ENCODE measurements at regions not wholly inside any gene's neighbourhood (a gene's known extent, or its start where the extent isn't known, plus 50 kb on each side); places are given as distances from the start of the nearest gene placed in this dataset.

DNA sequence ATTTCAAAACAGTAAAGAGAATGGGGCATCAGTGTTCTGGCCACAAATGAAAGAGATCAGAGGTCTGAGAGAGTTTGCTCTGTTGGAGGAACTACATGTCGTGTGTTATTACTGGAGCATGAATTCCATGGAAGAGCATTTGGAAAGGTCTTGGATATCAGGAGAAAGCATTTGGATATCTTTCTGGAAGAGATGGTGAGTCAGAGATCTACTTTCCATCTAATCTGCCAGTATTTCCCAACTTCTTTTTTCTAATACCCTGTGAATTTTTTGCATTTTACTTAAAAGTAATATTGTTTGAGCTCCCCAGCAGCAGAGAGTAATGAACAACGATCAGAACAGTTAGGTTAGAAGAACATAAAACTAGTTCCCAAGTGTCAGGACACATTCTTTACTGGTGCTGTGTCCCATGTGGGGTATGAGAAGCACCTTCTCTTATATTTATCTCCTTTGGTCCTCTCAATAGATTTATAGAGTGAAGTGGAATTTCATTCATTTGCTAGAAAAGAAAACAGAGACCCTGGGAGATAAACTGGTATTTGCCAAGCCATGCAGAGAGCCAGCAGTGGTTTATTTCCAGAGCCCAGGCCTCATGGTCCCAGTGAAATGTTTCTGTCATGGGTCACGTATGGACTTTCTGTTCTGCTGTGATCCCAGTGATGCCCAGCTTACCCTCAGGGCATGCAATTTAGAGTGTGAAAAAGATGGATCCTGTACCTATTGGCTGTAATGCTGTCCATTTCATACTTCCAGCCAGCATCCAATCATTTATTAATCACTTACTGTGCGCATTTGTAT lies 130.8 kb upstream of the NT5C1B start:
- no peaks in the 10 kb centered on the region for H3K4me1 ChIP-seq (ENCODE audit: control insufficient read depth, insufficient read depth, low read length)
- H3K27ac ChIP-seq (ENCODE audit: extremely low read depth, low read depth, low read length) = no peak overlapping the region
- TF ChIP-seq ZNF514 (tag by site-specific recombination; IDR thresholded peaks at IDR 0.05) = no peak
- no peak for TF ChIP-seq ZNF169 (tag by site-specific recombination; IDR thresholded peaks at IDR 0.05)
- no peak for TF ChIP-seq ZEB2 (tag by site-specific recombination; IDR thresholded peaks at IDR 0.05)
- no peak for TF ChIP-seq KLF8 (tag by site-specific recombination; IDR thresholded peaks at IDR 0.05)
- no peak for TF ChIP-seq ZNF423 (tag by site-specific recombination; IDR thresholded peaks at IDR 0.05)
- TF ChIP-seq ZNF521 (tag by site-specific recombination; IDR thresholded peaks at IDR 0.05) = no peak
- no peak for TF ChIP-seq HOXD13 (CRISPR knock-in tag; IDR thresholded peaks at IDR 0.05; ENCODE audit: borderline replicate concordance)
- TF ChIP-seq, protein P1, sequence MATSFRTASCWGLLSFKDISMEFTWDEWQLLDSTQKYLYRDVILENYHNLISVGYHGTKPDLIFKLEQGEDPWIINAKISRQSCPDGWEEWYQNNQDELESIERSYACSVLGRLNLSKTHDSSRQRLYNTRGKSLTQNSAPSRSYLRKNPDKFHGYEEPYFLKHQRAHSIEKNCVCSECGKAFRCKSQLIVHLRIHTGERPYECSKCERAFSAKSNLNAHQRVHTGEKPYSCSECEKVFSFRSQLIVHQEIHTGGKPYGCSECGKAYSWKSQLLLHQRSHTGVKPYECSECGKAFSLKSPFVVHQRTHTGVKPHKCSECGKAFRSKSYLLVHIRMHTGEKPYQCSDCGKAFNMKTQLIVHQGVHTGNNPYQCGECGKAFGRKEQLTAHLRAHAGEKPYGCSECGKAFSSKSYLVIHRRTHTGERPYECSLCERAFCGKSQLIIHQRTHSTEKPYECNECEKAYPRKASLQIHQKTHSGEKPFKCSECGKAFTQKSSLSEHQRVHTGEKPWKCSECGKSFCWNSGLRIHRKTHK (tag by site-specific recombination; IDR thresholded peaks at IDR 0.05) = no peak
- TF ChIP-seq TCF7L2 (IDR thresholded peaks at IDR 0.05; ENCODE audit: borderline replicate concordance, low read depth, low read length) = no peak
- TF ChIP-seq ZNF701 (tag by site-specific recombination; IDR thresholded peaks at IDR 0.05) = no peak
- no peak for TF ChIP-seq ZNF223 (tag by site-specific recombination; IDR thresholded peaks at IDR 0.05)
- TF ChIP-seq ZNF138 (tag by site-specific recombination; IDR thresholded peaks at IDR 0.05; ENCODE audit: borderline replicate concordance) = no peak
- no peak for TF ChIP-seq ZNF426 (tag by site-specific recombination; IDR thresholded peaks at IDR 0.05)
- TF ChIP-seq, protein P2, sequence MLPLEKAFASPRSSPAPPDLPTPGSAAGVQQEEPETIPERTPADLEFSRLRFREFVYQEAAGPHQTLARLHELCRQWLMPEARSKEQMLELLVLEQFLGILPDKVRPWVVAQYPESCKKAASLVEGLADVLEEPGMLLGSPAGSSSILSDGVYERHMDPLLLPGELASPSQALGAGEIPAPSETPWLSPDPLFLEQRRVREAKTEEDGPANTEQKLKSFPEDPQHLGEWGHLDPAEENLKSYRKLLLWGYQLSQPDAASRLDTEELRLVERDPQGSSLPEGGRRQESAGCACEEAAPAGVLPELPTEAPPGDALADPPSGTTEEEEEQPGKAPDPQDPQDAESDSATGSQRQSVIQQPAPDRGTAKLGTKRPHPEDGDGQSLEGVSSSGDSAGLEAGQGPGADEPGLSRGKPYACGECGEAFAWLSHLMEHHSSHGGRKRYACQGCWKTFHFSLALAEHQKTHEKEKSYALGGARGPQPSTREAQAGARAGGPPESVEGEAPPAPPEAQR (tag by site-specific recombination; IDR thresholded peaks at IDR 0.05) = no peak
- no peak for TF ChIP-seq ZNF174 (tag by site-specific recombination; IDR thresholded peaks at IDR 0.05)
- no peak for TF ChIP-seq ZNF843 (tag by site-specific recombination; IDR thresholded peaks at IDR 0.05)
- TF ChIP-seq, protein P3, sequence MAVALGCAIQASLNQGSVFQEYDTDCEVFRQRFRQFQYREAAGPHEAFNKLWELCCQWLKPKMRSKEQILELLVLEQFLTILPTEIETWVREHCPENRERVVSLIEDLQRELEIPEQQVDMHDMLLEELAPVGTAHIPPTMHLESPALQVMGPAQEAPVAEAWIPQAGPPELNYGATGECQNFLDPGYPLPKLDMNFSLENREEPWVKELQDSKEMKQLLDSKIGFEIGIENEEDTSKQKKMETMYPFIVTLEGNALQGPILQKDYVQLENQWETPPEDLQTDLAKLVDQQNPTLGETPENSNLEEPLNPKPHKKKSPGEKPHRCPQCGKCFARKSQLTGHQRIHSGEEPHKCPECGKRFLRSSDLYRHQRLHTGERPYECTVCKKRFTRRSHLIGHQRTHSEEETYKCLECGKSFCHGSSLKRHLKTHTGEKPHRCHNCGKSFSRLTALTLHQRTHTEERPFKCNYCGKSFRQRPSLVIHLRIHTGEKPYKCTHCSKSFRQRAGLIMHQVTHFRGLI (tag by site-specific recombination; IDR thresholded peaks at IDR 0.05) = no peak
- no peak for TF ChIP-seq ZNF140 (tag by site-specific recombination; IDR thresholded peaks at IDR 0.05)
- H3K36me3 ChIP-seq (ENCODE audit: control insufficient read depth in 2 of 2, insufficient read depth in 1 of 2, low read length in 2 of 2) = no peaks in the 10 kb centered on the region
- H3K9me3 ChIP-seq (ENCODE audit: control insufficient read depth, insufficient read depth, low read depth, low read length) = no peaks in the 10 kb centered on the region
- ChIA-PET POLR2A (no interaction called here), CTCF (no interaction called here)
- no peak overlapping the region for H3K4me3 ChIP-seq (ENCODE audit: low read depth, low read length)

DNA sequence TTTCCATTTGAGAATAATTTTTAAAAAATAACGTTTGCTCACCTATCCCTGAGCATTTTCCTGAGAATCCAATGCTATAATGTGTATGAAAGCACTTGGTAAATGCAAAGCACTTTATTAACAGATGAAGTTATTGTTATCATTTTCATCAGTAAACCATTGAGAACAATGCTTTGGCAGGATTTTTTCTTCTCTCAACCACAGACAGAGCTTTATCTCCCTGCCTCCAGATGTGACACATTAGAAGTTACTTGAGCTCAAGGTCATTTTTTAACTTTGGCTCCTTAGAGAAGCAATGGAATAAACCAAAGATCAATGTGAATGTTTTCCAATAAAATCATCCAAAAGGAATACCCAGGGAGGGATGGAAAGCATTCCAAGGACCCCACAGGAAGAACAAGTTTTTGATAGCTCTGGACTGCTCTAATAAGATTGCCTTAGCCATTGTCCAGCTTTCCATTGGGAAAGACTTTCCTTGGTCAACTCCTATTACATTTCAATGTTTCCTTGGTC lies 118.9 kb upstream of the NT5C1B start:
- no peak overlapping the region for H3K27ac ChIP-seq (ENCODE audit: extremely low read depth, low read depth, low read length)
- H3K4me1 ChIP-seq (ENCODE audit: control insufficient read depth, insufficient read depth, low read length) = no peaks in the 10 kb centered on the region
- H3K9me3 ChIP-seq (ENCODE audit: control insufficient read depth, insufficient read depth, low read depth, low read length) = no peaks in the 10 kb centered on the region; the same call in 1 of the 2 replicates
- ChIA-PET CTCF (no interaction called here), POLR2A (no interaction called here)
- no peak for TF ChIP-seq ZNF140 (tag by site-specific recombination; IDR thresholded peaks at IDR 0.05)
- TF ChIP-seq ZNF155 (tag by site-specific recombination; IDR thresholded peaks at IDR 0.05) = no peak
- no peak for TF ChIP-seq KLF10 (tag by site-specific recombination; IDR thresholded peaks at IDR 0.05)
- no peak for TF ChIP-seq ZNF843 (tag by site-specific recombination; IDR thresholded peaks at IDR 0.05)
- TF ChIP-seq ZNF830 (tag by site-specific recombination; IDR thresholded peaks at IDR 0.05; ENCODE audit: low read depth) = no peak
- no peak for TF ChIP-seq ZNF549 (tag by site-specific recombination; IDR thresholded peaks at IDR 0.05)
- TF ChIP-seq, protein P1 (tag by site-specific recombination; IDR thresholded peaks at IDR 0.05) = no peak
- TF ChIP-seq SP2 (tag by site-specific recombination; IDR thresholded peaks at IDR 0.05) = no peak
- TF ChIP-seq, protein P4, sequence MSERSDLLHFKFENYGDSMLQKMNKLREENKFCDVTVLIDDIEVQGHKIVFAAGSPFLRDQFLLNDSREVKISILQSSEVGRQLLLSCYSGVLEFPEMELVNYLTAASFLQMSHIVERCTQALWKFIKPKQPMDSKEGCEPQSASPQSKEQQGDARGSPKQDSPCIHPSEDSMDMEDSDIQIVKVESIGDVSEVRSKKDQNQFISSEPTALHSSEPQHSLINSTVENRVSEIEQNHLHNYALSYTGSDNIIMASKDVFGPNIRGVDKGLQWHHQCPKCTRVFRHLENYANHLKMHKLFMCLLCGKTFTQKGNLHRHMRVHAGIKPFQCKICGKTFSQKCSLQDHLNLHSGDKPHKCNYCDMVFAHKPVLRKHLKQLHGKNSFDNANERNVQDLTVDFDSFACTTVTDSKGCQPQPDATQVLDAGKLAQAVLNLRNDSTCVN (tag by site-specific recombination; optimal IDR thresholded peaks at IDR 0.05) = no peak
- TF ChIP-seq PRDM1 (tag by site-specific recombination; IDR thresholded peaks at IDR 0.05) = no peak
- no peak for TF ChIP-seq ZNF366 (tag by site-specific recombination; conservative IDR thresholded peaks at IDR 0.05)
- TF ChIP-seq ZNF558 (tag by site-specific recombination; IDR thresholded peaks at IDR 0.05) = no peak
- H3K36me3 ChIP-seq (ENCODE audit: control insufficient read depth in 2 of 2, insufficient read depth in 1 of 2, low read length in 2 of 2) = no peaks in the 10 kb centered on the region
- H3K4me3 ChIP-seq (ENCODE audit: low read depth, low read length) = no peak overlapping the region

Data from HEK293 (cell line).